ENCODE measurements at regions not wholly inside any gene's neighbourhood (a gene's known extent, or its start where the extent isn't known, plus 50 kb on each side); places are given as distances from the start of the nearest gene placed in this dataset.
A peak's percentile ranks its signal among the peaks of the same experiment; 100 is the strongest.

DNA sequence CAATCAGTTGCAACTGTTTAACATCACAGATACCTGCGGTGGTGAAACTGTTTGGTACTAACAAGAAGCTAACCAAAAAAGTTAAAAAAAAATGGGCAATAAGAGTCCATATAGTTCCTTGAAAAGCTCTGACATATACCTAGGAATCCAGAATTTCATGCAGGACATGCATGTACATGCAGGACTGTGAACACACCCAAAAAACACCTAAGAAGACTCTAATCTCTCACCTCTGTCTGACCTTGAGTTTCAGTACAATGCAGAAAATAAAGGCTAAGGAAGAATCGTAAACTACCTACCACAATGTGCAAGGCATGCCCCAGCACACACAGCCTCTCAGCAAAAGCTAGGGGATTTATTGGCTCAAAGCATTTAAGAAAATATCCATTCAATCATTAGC is 110.7 kb upstream of the GOLGA8J start:
- TF ChIP-seq, protein P1, sequence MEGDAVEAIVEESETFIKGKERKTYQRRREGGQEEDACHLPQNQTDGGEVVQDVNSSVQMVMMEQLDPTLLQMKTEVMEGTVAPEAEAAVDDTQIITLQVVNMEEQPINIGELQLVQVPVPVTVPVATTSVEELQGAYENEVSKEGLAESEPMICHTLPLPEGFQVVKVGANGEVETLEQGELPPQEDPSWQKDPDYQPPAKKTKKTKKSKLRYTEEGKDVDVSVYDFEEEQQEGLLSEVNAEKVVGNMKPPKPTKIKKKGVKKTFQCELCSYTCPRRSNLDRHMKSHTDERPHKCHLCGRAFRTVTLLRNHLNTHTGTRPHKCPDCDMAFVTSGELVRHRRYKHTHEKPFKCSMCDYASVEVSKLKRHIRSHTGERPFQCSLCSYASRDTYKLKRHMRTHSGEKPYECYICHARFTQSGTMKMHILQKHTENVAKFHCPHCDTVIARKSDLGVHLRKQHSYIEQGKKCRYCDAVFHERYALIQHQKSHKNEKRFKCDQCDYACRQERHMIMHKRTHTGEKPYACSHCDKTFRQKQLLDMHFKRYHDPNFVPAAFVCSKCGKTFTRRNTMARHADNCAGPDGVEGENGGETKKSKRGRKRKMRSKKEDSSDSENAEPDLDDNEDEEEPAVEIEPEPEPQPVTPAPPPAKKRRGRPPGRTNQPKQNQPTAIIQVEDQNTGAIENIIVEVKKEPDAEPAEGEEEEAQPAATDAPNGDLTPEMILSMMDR (IDR thresholded peaks at IDR 0.05; ENCODE audit: low read length, missing control alignments) = no peak
- no peak for DNase-seq (ENCODE audit: low read depth)
- H3K4me3 ChIP-seq (replicated peaks; ENCODE audit: low read depth, low read length) = no peak overlapping the region

DNA sequence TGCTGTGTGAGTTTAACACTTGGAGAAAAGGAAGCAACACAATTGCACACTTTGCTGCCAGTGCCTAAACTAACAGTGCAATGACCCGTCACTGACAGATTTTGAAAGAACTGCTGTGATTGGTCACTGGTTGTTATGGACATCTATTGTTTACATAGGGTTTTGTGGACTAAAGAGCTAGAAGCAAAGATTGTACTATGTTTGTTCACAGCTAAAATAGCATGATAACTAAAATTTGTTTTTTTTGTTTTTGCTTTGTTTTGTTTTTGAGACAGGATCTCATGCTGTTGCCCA is 112.4 kb upstream of the GOLGA8J start:
- DNase-seq (ENCODE audit: low read depth) = no peak
- TF ChIP-seq, protein P1 (IDR thresholded peaks at IDR 0.05; ENCODE audit: low read length, missing control alignments) = no peak

DNA sequence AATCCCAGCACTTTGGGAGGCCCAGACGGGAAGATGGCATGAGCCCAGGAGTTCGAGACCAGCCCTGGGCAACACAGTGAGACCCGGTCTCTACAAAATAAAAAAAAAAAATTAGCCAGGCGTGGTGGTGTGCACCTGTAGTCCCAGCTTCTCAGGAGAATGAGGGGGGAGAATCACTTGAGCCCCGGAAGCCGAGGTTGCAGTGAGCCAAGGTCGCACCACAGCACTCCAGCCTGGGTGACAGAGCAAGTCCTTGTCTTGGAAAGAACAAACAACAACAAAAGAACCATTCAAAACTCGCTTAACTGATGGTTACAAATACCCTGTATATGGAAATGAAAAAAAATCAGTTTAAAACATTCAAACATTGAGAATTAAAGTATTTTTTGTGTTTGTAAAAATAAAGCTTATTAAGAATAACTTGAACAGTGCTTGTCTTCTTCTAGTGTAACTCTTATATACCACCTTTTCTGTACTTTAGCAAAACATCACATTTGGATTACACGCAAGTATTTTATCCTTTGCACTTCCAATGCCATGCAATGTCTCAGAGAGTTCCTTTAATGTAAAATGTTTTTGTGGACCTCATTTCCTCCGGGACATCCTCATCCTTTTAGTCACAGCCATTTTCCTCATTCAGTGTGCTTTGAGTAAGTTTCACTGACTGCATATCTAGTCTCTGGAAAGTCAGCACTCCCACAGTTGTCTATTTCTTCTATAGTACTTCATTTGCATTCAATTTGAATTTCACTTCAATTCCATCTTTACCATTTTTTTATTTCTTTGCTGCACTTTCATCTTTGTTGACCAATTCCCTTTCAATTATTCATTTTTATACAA is 113.0 kb upstream of the GOLGA8J start:
- DNase-seq (ENCODE audit: low read depth) = no peak
- TF ChIP-seq, protein P1 (IDR thresholded peaks at IDR 0.05; ENCODE audit: low read length, missing control alignments) = no peak

More for the DNA sequence above, 112.4 kb upstream of the GOLGA8J start:
- no peak overlapping the region for H3K4me3 ChIP-seq (replicated peaks; ENCODE audit: low read depth, low read length)

DNA sequence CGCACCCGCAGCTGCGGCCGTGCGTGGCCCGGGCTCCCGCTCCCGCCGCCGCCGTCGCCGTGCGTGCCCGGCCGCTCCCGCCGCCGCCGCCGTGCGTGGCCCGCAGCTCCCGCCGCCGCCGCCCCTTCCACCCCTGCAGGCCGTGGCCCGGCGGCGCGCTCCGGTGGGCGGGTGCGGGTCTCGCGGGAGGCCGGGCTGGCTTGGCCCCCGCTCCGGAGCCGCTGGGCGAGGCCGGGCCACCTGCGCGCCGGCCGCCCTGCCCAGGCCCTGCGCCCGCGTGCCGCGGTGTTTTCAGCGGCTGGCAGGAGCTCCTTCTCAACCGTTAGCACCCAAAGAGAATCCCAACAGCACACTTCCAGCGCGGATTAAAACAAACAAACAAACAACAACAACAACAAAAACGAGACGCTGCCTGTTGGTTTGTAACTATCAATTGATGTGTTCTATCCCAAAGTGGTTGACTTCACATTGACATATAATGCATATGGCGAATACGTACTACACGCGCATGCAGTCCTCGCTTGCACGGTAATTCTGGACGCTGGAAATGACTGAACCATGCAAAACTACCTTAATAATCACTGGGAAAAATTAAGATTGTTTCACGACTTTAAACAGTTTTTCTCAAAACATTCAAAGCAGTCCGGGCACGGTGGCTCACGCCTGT is 113.7 kb upstream of the GOLGA8J start:
- TF ChIP-seq, protein P1 (IDR thresholded peaks at IDR 0.05; ENCODE audit: low read length, missing control alignments) = no peak
- no peak overlapping the region for H3K4me3 ChIP-seq (replicated peaks; ENCODE audit: low read depth, low read length)
- DNase-seq (ENCODE audit: low read depth) = no peak

More for the DNA sequence above, 113.0 kb upstream of the GOLGA8J start:
- no peak overlapping the region for H3K4me3 ChIP-seq (replicated peaks; ENCODE audit: low read depth, low read length)

DNA sequence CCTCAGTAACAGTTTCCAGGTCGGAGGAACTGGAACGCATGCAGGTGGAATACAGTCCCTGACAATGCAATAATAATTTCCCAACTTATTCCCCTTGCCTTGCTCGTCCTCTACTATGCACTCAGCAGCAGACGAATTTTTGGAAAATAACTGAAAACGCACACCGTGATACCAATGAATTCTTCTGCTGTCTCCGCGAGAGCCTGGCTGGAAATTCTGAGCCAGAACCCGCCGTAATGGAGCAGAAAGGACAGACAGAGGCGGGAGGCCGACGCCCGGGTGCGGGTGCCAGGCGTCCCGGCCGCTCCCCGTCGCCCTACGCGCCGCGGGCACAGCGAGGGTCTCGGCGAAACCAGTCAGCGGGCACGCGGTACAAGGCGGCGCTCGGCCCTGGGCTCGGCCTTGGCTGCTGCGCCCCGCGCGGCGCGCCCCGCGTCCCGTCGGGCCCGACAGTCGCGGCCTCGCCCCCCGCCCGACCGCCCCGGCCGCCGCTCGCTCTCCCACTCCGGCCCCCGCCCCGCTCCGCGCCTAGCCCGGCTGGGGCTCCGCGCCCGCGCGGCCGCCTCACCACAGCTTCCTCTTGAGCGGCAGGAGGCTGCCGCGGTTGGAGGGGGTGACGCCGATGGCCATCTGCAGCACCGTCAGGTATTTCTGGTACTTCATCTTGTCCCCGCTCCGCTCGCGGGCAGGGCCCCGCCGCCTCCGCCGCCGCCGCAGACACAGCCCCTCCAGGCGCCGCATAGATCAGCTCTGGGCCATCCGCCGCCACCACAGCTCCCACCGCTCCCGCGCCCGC is 114.5 kb upstream of the GOLGA8J start:
- TF ChIP-seq, protein P1 (IDR thresholded peaks at IDR 0.05; ENCODE audit: low read length, missing control alignments) = no peak
- H3K4me3 ChIP-seq (replicated peaks; ENCODE audit: low read depth, low read length) = peak overlapping the region; percentile 21
- no peak for DNase-seq (ENCODE audit: low read depth)

DNA sequence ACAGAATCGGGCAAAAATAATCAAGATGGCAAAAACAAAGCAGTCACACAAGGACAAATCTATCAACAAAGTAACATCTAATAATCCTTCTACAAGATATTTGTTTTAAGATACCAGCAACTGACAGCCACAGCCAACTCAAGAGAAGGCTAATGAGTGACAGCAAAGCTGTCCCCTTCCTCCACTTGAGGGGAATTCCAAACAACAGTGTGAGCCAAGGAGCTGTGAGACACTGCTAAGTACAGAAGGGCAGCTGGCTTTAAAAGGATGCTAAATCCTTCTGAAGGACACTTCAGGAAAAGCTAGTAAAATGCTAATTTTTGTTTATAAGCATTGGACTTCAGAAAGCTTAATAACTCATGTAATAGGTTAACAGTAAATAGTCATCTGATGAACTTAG is 120.3 kb upstream of the GOLGA8J start:
- DNase-seq (ENCODE audit: low read depth) = no peak
- TF ChIP-seq, protein P1 (IDR thresholded peaks at IDR 0.05; ENCODE audit: low read length, missing control alignments) = no peak
- no peak overlapping the region for H3K4me3 ChIP-seq (replicated peaks; ENCODE audit: low read depth, low read length)
